ENCODE measurements at regions not wholly inside any gene's neighbourhood (a gene's known extent, or its start where the extent isn't known, plus 50 kb on each side); places are given as distances from the start of the nearest gene placed in this dataset.

DNA sequence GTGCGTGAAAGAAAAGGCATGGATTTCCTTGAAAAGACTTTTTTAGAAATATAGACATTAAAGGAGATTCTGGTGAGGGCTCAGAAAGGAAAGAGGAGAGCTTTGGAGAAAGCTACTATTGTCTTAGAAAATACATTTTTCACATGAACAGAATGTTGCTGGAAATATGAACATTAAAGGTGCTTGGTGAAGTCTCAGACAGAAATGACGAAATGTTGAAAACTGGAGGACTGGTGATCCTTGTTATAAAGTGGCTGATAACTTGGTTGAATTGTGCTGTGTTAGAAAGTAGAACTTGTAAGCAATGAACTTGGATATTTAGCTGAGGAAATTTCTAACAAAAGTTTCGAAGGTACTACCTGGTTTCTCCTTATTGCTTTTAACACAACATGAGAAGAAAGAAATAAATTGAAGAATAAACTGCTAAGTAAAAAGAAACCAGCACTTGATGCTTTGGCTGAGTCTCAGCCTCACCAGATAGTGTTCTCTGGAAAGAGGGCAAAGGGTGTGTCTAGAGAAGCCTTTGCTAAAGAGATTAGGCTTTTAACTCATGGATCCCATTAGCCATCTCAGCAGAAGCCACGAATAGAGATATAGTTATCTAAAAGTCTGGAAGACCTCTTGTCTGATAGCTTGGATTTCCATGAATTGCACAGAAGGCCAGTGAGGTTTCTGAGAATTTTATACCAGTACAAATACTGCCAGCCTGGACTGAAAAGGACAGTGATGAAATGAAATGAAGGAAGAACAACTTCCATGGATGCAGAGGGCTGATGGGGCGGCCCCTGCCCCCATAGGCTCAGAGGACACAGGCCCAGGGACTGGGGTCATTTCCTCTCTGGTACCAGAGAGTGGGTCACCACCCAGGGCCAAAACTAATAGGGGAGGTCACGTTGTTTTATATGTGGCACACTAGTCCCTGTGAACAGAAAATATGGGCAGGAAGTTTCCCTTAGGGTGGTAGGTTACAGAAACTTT is 91.5 kb downstream of the RPL22L1 start:
- Mint-ChIP-seq H3K4me1 (no peaks in the 10 kb centered on the region), H3K36me3 (ENCODE audit: insufficient read depth) (no peaks in the 10 kb centered on the region), H3K4me3 (no peak overlapping the region), H3K27ac (ENCODE audit: low read depth) (no peak overlapping the region), H3K9me3 (peaks cover 5% of the 10 kb centered on the region), H3K27me3 (peaks cover 65% of the 10 kb centered on the region)
- ATAC-seq (replicated peaks; ENCODE audit: extremely low read depth, poor library complexity, severe bottlenecking) (no peak), DNase-seq (ENCODE audit: low spot score in 2 of 2) (no peak)

- DNase-seq (ENCODE audit: low spot score in 2 of 2) (no peak), ATAC-seq (replicated peaks; ENCODE audit: extremely low read depth, poor library complexity, severe bottlenecking) (no peak)
- peaks cover 55% of the 10 kb centered on the region for H3K27me3 Mint-ChIP-seq
- H3K4me1 Mint-ChIP-seq: no peaks in the 10 kb centered on the region
- no peak overlapping the region for H3K4me3 Mint-ChIP-seq
- H3K36me3 Mint-ChIP-seq (ENCODE audit: insufficient read depth): no peaks in the 10 kb centered on the region
- peaks cover 5% of the 10 kb centered on the region for H3K9me3 Mint-ChIP-seq
- H3K27ac Mint-ChIP-seq (ENCODE audit: low read depth): no peak overlapping the region
Measured at GRCh38 chr3:170777564-170777926, 92.5 kb downstream of the RPL22L1 start.

DNA sequence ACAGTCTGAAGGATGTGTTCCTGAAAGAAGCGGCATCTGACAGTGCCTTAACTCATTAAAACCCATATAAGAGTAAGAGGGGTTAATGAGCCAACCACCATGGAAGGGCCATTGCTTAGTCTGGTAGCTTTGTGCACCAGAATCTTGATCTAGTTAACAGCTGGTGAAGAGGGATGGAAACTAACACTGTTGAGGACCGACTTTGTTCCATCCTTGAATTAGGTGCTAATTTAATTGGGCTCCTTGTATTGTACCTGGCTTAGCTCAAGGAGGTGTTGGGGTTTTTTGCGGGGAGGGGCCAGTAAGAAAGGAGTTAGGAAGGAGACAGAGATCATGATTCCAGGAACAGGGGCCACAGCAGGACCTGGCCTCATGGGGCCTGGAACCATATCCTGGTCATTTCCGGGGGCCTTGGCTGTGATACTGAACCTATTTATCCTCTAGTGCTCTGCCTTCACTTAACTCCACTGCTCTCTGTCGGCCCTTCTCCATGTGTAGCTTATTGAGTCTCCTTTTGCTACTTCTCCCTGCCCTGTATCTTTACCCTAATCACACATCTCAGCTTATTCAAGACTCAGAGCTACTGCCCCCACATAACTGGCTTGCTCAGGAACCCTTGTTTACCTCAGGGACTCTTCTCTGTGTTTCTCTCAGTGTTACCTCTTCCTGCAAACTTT is 93.0 kb downstream of the RPL22L1 start:
- H3K4me1 Mint-ChIP-seq: no peaks in the 10 kb centered on the region
- peaks cover 5% of the 10 kb centered on the region for H3K9me3 Mint-ChIP-seq
- no peak overlapping the region for H3K4me3 Mint-ChIP-seq
- H3K36me3 Mint-ChIP-seq (ENCODE audit: insufficient read depth): no peaks in the 10 kb centered on the region
- H3K27ac Mint-ChIP-seq (ENCODE audit: low read depth): no peak overlapping the region
- ATAC-seq (replicated peaks; ENCODE audit: extremely low read depth, poor library complexity, severe bottlenecking) (no peak), DNase-seq (ENCODE audit: low spot score in 2 of 2) (no peak)
- H3K27me3 Mint-ChIP-seq: peaks cover 50% of the 10 kb centered on the region

DNA sequence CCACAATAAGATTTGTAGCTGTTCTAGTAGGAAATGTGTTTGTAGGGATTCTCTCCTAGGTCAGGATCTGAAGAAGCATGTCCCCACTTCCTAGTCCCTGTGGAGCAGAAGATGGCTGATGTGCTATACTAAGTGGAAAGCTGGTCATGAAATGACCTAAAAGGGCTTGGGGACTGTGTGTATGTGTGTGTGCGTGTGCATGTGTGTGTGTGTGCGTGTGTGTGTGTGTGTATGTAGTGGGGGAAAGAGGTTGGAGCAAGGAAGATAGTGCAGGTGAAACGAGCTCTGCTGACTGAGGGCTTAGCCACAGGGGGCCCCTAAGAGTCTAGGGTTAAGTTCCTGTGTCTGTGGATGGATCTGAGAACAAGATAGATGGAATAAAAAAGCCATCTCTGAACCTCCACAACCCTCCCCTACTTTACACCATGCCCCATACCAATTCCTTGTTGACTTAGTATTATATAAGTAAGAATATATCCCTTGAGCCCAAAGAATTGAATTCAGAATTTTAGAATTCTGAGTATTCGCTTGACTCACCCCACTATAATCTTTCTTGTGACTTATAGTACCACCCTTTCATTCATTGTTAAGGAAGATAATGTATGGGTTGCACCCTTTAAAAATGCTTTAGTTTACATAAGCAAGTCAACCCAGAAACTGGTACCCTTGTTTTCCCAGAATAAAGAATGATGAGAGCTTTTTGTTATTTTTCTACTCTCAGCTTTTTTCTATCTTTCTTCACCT is 96.1 kb downstream of the RPL22L1 start:
- Mint-ChIP-seq H3K4me3 (no peak overlapping the region), H3K9me3 (peaks cover 5% of the 10 kb centered on the region), H3K4me1 (no peaks in the 10 kb centered on the region), H3K36me3 (ENCODE audit: insufficient read depth) (no peaks in the 10 kb centered on the region), H3K27me3 (peaks cover 39% of the 10 kb centered on the region), H3K27ac (ENCODE audit: low read depth) (no peak overlapping the region)
- ATAC-seq (replicated peaks; ENCODE audit: extremely low read depth, poor library complexity, severe bottlenecking): no peak
- DNase-seq (ENCODE audit: low spot score in 2 of 2): no peak

GRCh38 chr3:170772175-170772574 is 97.8 kb downstream of the RPL22L1 start:
- no peaks in the 10 kb centered on the region for H3K9me3 Mint-ChIP-seq
- no peak overlapping the region for H3K4me3 Mint-ChIP-seq
- DNase-seq (ENCODE audit: low spot score in 2 of 2): no peak
- H3K27ac Mint-ChIP-seq (ENCODE audit: low read depth): no peak overlapping the region
- H3K36me3 Mint-ChIP-seq (ENCODE audit: insufficient read depth): no peaks in the 10 kb centered on the region
- no peak for ATAC-seq (replicated peaks; ENCODE audit: extremely low read depth, poor library complexity, severe bottlenecking)
- no peaks in the 10 kb centered on the region for H3K4me1 Mint-ChIP-seq
- H3K27me3 Mint-ChIP-seq: peaks cover 24% of the 10 kb centered on the region

DNA sequence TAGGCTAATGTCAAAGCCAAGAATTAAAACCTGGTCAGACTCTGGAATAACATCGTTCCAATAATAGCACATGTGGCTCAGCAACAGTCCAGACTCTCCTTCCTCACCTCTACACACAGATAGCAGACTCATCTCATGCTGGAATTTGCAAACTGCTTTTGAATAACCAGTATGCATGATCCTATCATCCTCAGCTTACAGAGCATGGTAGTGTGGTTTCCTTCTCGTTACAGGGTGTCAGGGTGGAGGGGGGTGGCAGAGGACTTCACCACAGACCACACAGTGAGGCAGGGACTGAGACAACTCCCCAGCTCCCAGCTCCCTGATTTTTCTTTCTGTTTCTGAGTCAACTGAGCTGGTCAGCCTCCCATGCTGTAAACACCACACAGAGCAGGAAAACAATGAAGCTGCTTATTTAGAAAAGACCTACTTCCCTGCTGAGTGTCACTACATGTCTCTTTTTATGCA is 101.6 kb downstream of the RPL22L1 start:
- Mint-ChIP-seq H3K36me3 (ENCODE audit: insufficient read depth) (no peaks in the 10 kb centered on the region), H3K4me1 (no peaks in the 10 kb centered on the region), H3K4me3 (no peak overlapping the region), H3K27ac (ENCODE audit: low read depth) (no peak overlapping the region), H3K9me3 (no peaks in the 10 kb centered on the region), H3K27me3 (peaks cover 25% of the 10 kb centered on the region)
- peak; percentile 29 for ATAC-seq (replicated peaks; ENCODE audit: extremely low read depth, poor library complexity, severe bottlenecking)
- DNase-seq (ENCODE audit: low spot score in 2 of 2): no peak

DNA sequence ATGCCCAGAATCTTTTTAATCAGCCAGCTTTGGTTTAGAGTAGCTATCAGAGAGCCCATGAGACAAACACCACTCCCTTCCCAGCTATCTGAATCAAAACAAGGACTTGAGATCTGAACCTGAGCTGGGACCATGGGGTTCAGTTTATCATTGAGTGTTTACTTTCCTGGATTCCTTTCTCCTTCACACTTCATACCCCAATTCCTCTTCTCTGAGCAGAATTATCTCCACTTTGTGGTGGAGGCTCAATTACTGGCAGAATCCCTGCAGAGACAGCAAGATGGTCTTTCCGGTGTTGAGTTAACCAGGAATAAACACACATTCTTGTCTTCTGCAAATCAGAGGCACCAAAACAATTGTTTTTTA is 102.4 kb downstream of the RPL22L1 start:
- H3K4me3 Mint-ChIP-seq: no peak overlapping the region
- H3K36me3 Mint-ChIP-seq (ENCODE audit: insufficient read depth): no peaks in the 10 kb centered on the region
- DNase-seq (ENCODE audit: low spot score in 2 of 2) (no peak), ATAC-seq (replicated peaks; ENCODE audit: extremely low read depth, poor library complexity, severe bottlenecking) (no peak)
- peaks cover 25% of the 10 kb centered on the region for H3K27me3 Mint-ChIP-seq
- no peak overlapping the region for H3K27ac Mint-ChIP-seq (ENCODE audit: low read depth)
- H3K9me3 Mint-ChIP-seq: no peaks in the 10 kb centered on the region
- H3K4me1 Mint-ChIP-seq: no peaks in the 10 kb centered on the region

GRCh38 chr3:170766823-170767575 is 103.0 kb downstream of the RPL22L1 start:
- DNase-seq (ENCODE audit: low spot score in 2 of 2) (no peak), ATAC-seq (replicated peaks; ENCODE audit: extremely low read depth, poor library complexity, severe bottlenecking) (no peak)
- Mint-ChIP-seq H3K4me3 (no peak overlapping the region), H3K36me3 (ENCODE audit: insufficient read depth) (no peaks in the 10 kb centered on the region), H3K9me3 (no peaks in the 10 kb centered on the region), H3K27me3 (peaks cover 25% of the 10 kb centered on the region), H3K4me1 (no peaks in the 10 kb centered on the region), H3K27ac (ENCODE audit: low read depth) (no peak overlapping the region)

DNA sequence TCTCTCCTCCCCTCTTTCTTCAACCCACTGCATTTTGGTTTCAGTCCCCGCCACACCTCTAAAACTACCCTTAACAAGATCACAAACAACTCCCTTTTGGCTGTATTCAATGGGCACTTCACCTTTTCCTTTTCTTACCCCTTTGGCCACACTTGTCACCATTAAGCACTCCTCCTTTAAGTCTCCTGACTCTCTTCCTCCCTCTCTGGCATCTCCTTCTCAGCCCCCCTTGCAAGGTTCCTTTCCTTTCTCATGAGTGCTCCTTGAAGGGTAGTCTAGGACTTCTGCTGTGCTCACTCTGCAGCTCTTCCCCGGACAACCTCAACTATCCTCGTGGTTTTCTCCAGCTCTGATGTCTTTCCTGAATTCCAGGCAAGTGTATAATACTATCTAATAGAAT is 103.7 kb downstream of the RPL22L1 start:
- H3K4me1 Mint-ChIP-seq: no peaks in the 10 kb centered on the region
- no peaks in the 10 kb centered on the region for H3K36me3 Mint-ChIP-seq (ENCODE audit: insufficient read depth)
- H3K4me3 Mint-ChIP-seq: no peak overlapping the region
- ATAC-seq (replicated peaks; ENCODE audit: extremely low read depth, poor library complexity, severe bottlenecking) (no peak), DNase-seq (ENCODE audit: low spot score in 2 of 2) (no peak)
- peaks cover 21% of the 10 kb centered on the region for H3K27me3 Mint-ChIP-seq
- no peak overlapping the region for H3K27ac Mint-ChIP-seq (ENCODE audit: low read depth)
- H3K9me3 Mint-ChIP-seq: no peaks in the 10 kb centered on the region

GRCh38 chr3:170765419-170766078 is 104.4 kb downstream of the RPL22L1 start:
- no peak for DNase-seq (ENCODE audit: low spot score in 2 of 2)
- Mint-ChIP-seq H3K27ac (ENCODE audit: low read depth) (no peak overlapping the region), H3K9me3 (no peaks in the 10 kb centered on the region), H3K4me1 (no peaks in the 10 kb centered on the region), H3K36me3 (ENCODE audit: insufficient read depth) (no peaks in the 10 kb centered on the region), H3K27me3 (peaks cover 14% of the 10 kb centered on the region), H3K4me3 (no peak overlapping the region)
- no peak for ATAC-seq (replicated peaks; ENCODE audit: extremely low read depth, poor library complexity, severe bottlenecking)

- no peak for ATAC-seq (replicated peaks; ENCODE audit: extremely low read depth, poor library complexity, severe bottlenecking)
- DNase-seq (ENCODE audit: low spot score in 2 of 2): no peak
- Mint-ChIP-seq H3K27me3 (peaks cover 19% of the 10 kb centered on the region), H3K4me3 (no peak overlapping the region), H3K4me1 (no peaks in the 10 kb centered on the region), H3K36me3 (ENCODE audit: insufficient read depth) (no peaks in the 10 kb centered on the region), H3K27ac (ENCODE audit: low read depth) (no peak overlapping the region), H3K9me3 (no peaks in the 10 kb centered on the region)
Measured at GRCh38 chr3:170764017-170764416, 106.0 kb downstream of the RPL22L1 start.

DNA sequence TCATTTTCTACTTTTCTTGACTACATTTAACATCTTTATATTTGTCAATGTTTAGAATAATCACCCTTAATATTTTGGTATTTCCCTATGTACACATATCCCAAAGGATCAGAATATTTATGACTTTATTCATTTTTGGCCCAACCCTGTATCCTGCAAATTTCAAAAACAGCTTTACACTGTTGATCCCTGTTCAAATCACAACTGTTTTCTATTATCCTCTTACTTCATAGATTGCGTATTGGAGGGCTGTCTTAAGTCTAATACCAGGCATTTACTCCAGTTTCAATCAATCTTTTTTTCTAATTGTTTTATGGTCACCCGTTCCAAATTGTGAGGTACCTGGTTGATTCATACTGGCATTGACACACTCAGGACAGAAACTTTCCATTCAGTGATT is 107.9 kb downstream of the RPL22L1 start:
- H3K4me1 Mint-ChIP-seq: no peaks in the 10 kb centered on the region
- no peak overlapping the region for H3K27ac Mint-ChIP-seq (ENCODE audit: low read depth)
- H3K9me3 Mint-ChIP-seq: no peaks in the 10 kb centered on the region
- DNase-seq (ENCODE audit: low spot score in 2 of 2) (no peak), ATAC-seq (replicated peaks; ENCODE audit: extremely low read depth, poor library complexity, severe bottlenecking) (no peak)
- H3K36me3 Mint-ChIP-seq (ENCODE audit: insufficient read depth): no peaks in the 10 kb centered on the region
- H3K27me3 Mint-ChIP-seq: peaks cover 27% of the 10 kb centered on the region
- H3K4me3 Mint-ChIP-seq: no peak overlapping the region
